Gastroesophageal sphincter (tissue), 4 donors: ENCODE measurements at regions not wholly inside any gene's neighbourhood (a gene's known extent, or its start where the extent isn't known, plus 50 kb on each side); places are given as distances from the start of the nearest gene placed in this dataset.

Experiments used
- ATAC-seq: fragments of 150-250 bp; one replicate; pipeline ENCODE4 v1.9.1; 2016; ENCODE audit warnings: mild to moderate bottlenecking, moderate library complexity
- H3K27ac ChIP-seq, 4 donors: fragments of 200-600 bp; sonication (generic) in 3 of 4; 1 replicate in 3 of 4; 2 replicates in 1 of 4; pipeline ENCODE4 v1.5.1; 2016 to 2019
- H3K27me3 ChIP-seq: fragments of 200-600 bp; sonication (generic); one replicate; pipeline ENCODE4 v1.5.1; 2019
- H3K36me3 ChIP-seq, 2 donors: fragments of 200-600 bp; sonication (generic); one replicate each; pipeline ENCODE4 v1.5.1; 2019; ENCODE audit warnings: control low read depth in 1 of 2
- H3K4me1 ChIP-seq, 3 donors: fragments of 200-600 bp; sonication (generic); 1 replicate in 2 of 3; 2 replicates in 1 of 3; pipeline ENCODE4 v1.5.1; 2016 to 2019; ENCODE audit warnings: control low read depth in 2 of 3
- H3K4me3 ChIP-seq, 2 donors: fragments of 200-600 bp; sonication (generic); one replicate each; pipeline ENCODE4 v1.5.1; 2019; ENCODE audit warnings: mild to moderate bottlenecking in 1 of 2, moderate library complexity in 1 of 2
- H3K9me3 ChIP-seq, 3 donors: fragments of 200-600 bp; sonication (generic); one replicate each; pipeline ENCODE4 v1.5.1; 2017 to 2019; ENCODE audit warnings: control low read depth in 2 of 3
- CTCF ChIP-seq, 4 experiments: fragments of 200-600 bp in 2 of 4; fragments of 450-650 bp in 2 of 4; sonication (generic) in 1 of 4; IDR thresholded peaks; one replicate each; pipeline ENCODE4 v1.5.1; 2017 to 2019; ENCODE audit warnings: antibody characterized with exemption in 4 of 4, mild to moderate bottlenecking in 2 of 4, moderate library complexity in 2 of 4
- EP300 ChIP-seq: sonication (generic); formaldehyde crosslinking; IDR thresholded peaks from one replicate; pipeline ENCODE4 v1.6.1; 2017; ENCODE audit warnings: antibody characterized with exemption, mild to moderate bottlenecking
- POLR2A ChIP-seq, 2 donors: fragments of 450-650 bp; IDR thresholded peaks; one replicate each; pipeline ENCODE4 v1.6.1; 2017; ENCODE audit warnings: antibody characterized with exemption in 2 of 2, mild to moderate bottlenecking in 2 of 2, moderate library complexity in 1 of 2
- POLR2AphosphoS5 ChIP-seq: sonication (generic); formaldehyde crosslinking; IDR thresholded peaks from one replicate; pipeline ENCODE4 v1.6.1; 2017; ENCODE audit warnings: antibody characterized with exemption
- WGBS, 2 donors: methylation state at CpG; one replicate each; pipeline ENCODE4 v1.1.5; 2018; ENCODE audit warnings: low coverage in 1 of 2; 5-methylcytosine and 5-hydroxymethylcytosine counted together

- H3K4me1 ChIP-seq: peaks cover 0 to 10% (median 0%) of the 10 kb centered on the region in 3 donors
- TF ChIP-seq EP300 (no peak), CTCF (IDR thresholded peaks at IDR 0.05) (no peak), POLR2AphosphoS5 (no peak), POLR2A (IDR thresholded peaks at IDR 0.05) (no peak)
- H3K27me3 ChIP-seq: no peaks in the 10 kb centered on the region
- H3K9me3 ChIP-seq: no peaks in the 10 kb centered on the region
- ATAC-seq: peak; percentile 42
- H3K36me3 ChIP-seq: no peaks in the 10 kb centered on the region
- no peak overlapping the region for H3K4me3 ChIP-seq
- WGBS, 2 donors: 45 to 51% methylated on average over 2 of the region's 2 CpGs
- no peak overlapping the region for H3K27ac ChIP-seq
Measured at GRCh38 chr1:99181892-99182291, 82.4 kb upstream of the PLPPR4 start.

GRCh38 chr1:99185196-99185595 is 79.1 kb upstream of the PLPPR4 start:
- Histone ChIP-seq H3K36me3 (no peaks in the 10 kb centered on the region), H3K4me1 (peaks cover 0 to 9% (median 0%) of the 10 kb centered on the region in 3 donors), H3K27ac (no peak overlapping the region), H3K9me3 (no peaks in the 10 kb centered on the region), H3K4me3 (no peak overlapping the region), H3K27me3 (no peaks in the 10 kb centered on the region)
- TF ChIP-seq CTCF (IDR thresholded peaks at IDR 0.05) (no peak), POLR2AphosphoS5 (no peak), EP300 (no peak), POLR2A (IDR thresholded peaks at IDR 0.05) (no peak)
- WGBS, 2 donors: 87 to 92% methylated on average over 3 of the region's 3 CpGs
- ATAC-seq: no peak

- no peak for ATAC-seq
- 64 to 68% methylated on average over 2 of the region's 2 CpGs for WGBS, 2 donors
- TF ChIP-seq EP300 (no peak), POLR2AphosphoS5 (no peak), CTCF (IDR thresholded peaks at IDR 0.05) (no peak), POLR2A (IDR thresholded peaks at IDR 0.05) (no peak)
- no peaks in the 10 kb centered on the region for H3K27me3 ChIP-seq
- no peaks in the 10 kb centered on the region for H3K9me3 ChIP-seq
- no peaks in the 10 kb centered on the region for H3K4me1 ChIP-seq
- no peaks in the 10 kb centered on the region for H3K36me3 ChIP-seq
- no peak overlapping the region for H3K4me3 ChIP-seq
- no peak overlapping the region for H3K27ac ChIP-seq
Measured at GRCh38 chr1:99193431-99193830, 70.9 kb upstream of the PLPPR4 start.

- TF ChIP-seq CTCF (IDR thresholded peaks at IDR 0.05): no peak
- TF ChIP-seq POLR2A (IDR thresholded peaks at IDR 0.05): no peak
- TF ChIP-seq POLR2AphosphoS5: no peak
- H3K9me3 ChIP-seq: no peaks in the 10 kb centered on the region
- H3K36me3 ChIP-seq: no peaks in the 10 kb centered on the region
- 8 to 44% methylated on average over 1 of the region's 1 CpG for WGBS, 2 donors
- H3K4me3 ChIP-seq: no peak overlapping the region
- H3K4me1 ChIP-seq: no peaks in the 10 kb centered on the region
- H3K27me3 ChIP-seq: no peaks in the 10 kb centered on the region
- no peak for ATAC-seq
- H3K27ac ChIP-seq: no peak overlapping the region
Measured at GRCh38 chr1:99198393-99198792, 65.9 kb upstream of the PLPPR4 start.

- TF ChIP-seq POLR2AphosphoS5 (no peak), EP300 (no peak), CTCF (IDR thresholded peaks at IDR 0.05) (no peak), POLR2A (IDR thresholded peaks at IDR 0.05) (no peak)
- Histone ChIP-seq H3K27ac (no peak overlapping the region), H3K9me3 (no peaks in the 10 kb centered on the region), H3K4me1 (no peaks in the 10 kb centered on the region), H3K27me3 (no peaks in the 10 kb centered on the region), H3K36me3 (no peaks in the 10 kb centered on the region), H3K4me3 (no peak overlapping the region)
- 80 to 89% methylated on average over 3 of the region's 3 CpGs for WGBS, 2 donors
- no peak for ATAC-seq
Measured at GRCh38 chr1:99207216-99207615, 57.1 kb upstream of the PLPPR4 start.
